ENCODE measurements at regions not wholly inside any gene's neighbourhood (a gene's known extent, or its start where the extent isn't known, plus 50 kb on each side); places are given as distances from the start of the nearest gene placed in this dataset.

GRCh38 chr9:26231391-26231790, 553.1 kb upstream of the TUSC1 start:
- Histone ChIP-seq H3K27ac (replicated peaks) (no peak overlapping the region), H3K4me3 (replicated peaks; ENCODE audit: insufficient read depth, low read length) (no peak overlapping the region), H3K27me3 (ENCODE audit: insufficient read depth, poor library complexity, severe bottlenecking) (no peaks in the 10 kb centered on the region)
- TF ChIP-seq REST (IDR thresholded peaks at IDR 0.05; ENCODE audit: insufficient replicate concordance, low read depth), result no peak
- no peak for TF ChIP-seq CTCF (IDR thresholded peaks at IDR 0.05; ENCODE audit: insufficient read depth, low read length)
- TF ChIP-seq POLR2AphosphoS5 (IDR thresholded peaks at IDR 0.05; ENCODE audit: low read depth), result no peak
- TF ChIP-seq GABPA (IDR thresholded peaks at IDR 0.05; ENCODE audit: low read depth), result no peak
- TF ChIP-seq SPI1 (IDR thresholded peaks at IDR 0.05; ENCODE audit: borderline replicate concordance, low read depth), result no peak
- DNase-seq (ENCODE audit: low read depth in 1 of 2, low spot score in 1 of 2), result no peak

GRCh38 chr9:26229324-26230054, 551.2 kb upstream of the TUSC1 start:
- TF ChIP-seq GABPA (IDR thresholded peaks at IDR 0.05; ENCODE audit: low read depth), result no peak
- TF ChIP-seq CTCF (IDR thresholded peaks at IDR 0.05; ENCODE audit: insufficient read depth, low read length), result no peak
- no peak for TF ChIP-seq POLR2AphosphoS5 (IDR thresholded peaks at IDR 0.05; ENCODE audit: low read depth)
- TF ChIP-seq REST (IDR thresholded peaks at IDR 0.05; ENCODE audit: insufficient replicate concordance, low read depth), result peak; percentile 83
- no peak for DNase-seq (ENCODE audit: low read depth in 1 of 2, low spot score in 1 of 2)
- no peak overlapping the region for H3K27ac ChIP-seq (replicated peaks)
- no peak overlapping the region for H3K4me3 ChIP-seq (replicated peaks; ENCODE audit: insufficient read depth, low read length)
- H3K27me3 ChIP-seq (ENCODE audit: insufficient read depth, poor library complexity, severe bottlenecking), result no peaks in the 10 kb centered on the region

- no peak overlapping the region for H3K4me3 ChIP-seq (replicated peaks; ENCODE audit: insufficient read depth, low read length)
- no peak for TF ChIP-seq GABPA (IDR thresholded peaks at IDR 0.05; ENCODE audit: low read depth)
- TF ChIP-seq SPI1 (IDR thresholded peaks at IDR 0.05; ENCODE audit: borderline replicate concordance, low read depth), result no peak
- no peak for TF ChIP-seq POLR2AphosphoS5 (IDR thresholded peaks at IDR 0.05; ENCODE audit: low read depth)
- no peak for TF ChIP-seq REST (IDR thresholded peaks at IDR 0.05; ENCODE audit: insufficient replicate concordance, low read depth)
- TF ChIP-seq CTCF (IDR thresholded peaks at IDR 0.05; ENCODE audit: insufficient read depth, low read length), result no peak
- H3K27ac ChIP-seq (replicated peaks), result no peak overlapping the region
- DNase-seq (ENCODE audit: low read depth in 1 of 2, low spot score in 1 of 2), result no peak
- no peaks in the 10 kb centered on the region for H3K27me3 ChIP-seq (ENCODE audit: insufficient read depth, poor library complexity, severe bottlenecking)
Measured at GRCh38 chr9:26228273-26228672, 550.0 kb upstream of the TUSC1 start.
